CD4-positive, alpha-beta T cell treated with Interferon gamma for 1 hour (primary cell): ENCODE measurements at regions not wholly inside any gene's neighbourhood (a gene's known extent, or its start where the extent isn't known, plus 50 kb on each side); places are given as distances from the start of the nearest gene placed in this dataset.
"Not testable (repeated sequence)": the region's sequence is repeated elsewhere in the genome, so short reads cannot be mapped to it uniquely, and the experiment has no call there.

Source experiments
- DNase-seq: peaks from one replicate; pipeline ENCODE4 v3.0.0-alpha.2; 2020

GRCh38 chr14:105622329-105622955, 96.1 kb downstream of the TMEM121 start:
- no peak for DNase-seq

- not testable (repeated sequence) for DNase-seq
Observed at GRCh38 chr14:105623178-105623577, 96.8 kb downstream of the TMEM121 start.

- not testable (repeated sequence) for DNase-seq
Observed at GRCh38 chr14:105624346-105624745, 98.0 kb downstream of the TMEM121 start.

- DNase-seq = not testable (repeated sequence)
Observed at GRCh38 chr14:105624749-105625434, 98.5 kb downstream of the TMEM121 start.

- DNase-seq = not testable (repeated sequence)
Observed at GRCh38 chr14:105625448-105625847, 99.1 kb downstream of the TMEM121 start.

GRCh38 chr14:105626111-105626510, 99.7 kb downstream of the TMEM121 start:
- not testable (repeated sequence) for DNase-seq

- DNase-seq = not testable (repeated sequence)
Observed at GRCh38 chr14:105626651-105627050, 100.3 kb downstream of the TMEM121 start.

- not testable (repeated sequence) for DNase-seq
Observed at GRCh38 chr14:105627287-105627686, 100.9 kb downstream of the TMEM121 start.

- no peak for DNase-seq
Observed at GRCh38 chr14:105627701-105628100, 101.3 kb downstream of the TMEM121 start.

GRCh38 chr14:105628126-105628525, 101.7 kb downstream of the TMEM121 start:
- DNase-seq = not testable (repeated sequence)

- DNase-seq = not testable (repeated sequence)
Observed at GRCh38 chr14:105628531-105629067, 102.2 kb downstream of the TMEM121 start.

GRCh38 chr14:105629091-105629885, 102.9 kb downstream of the TMEM121 start:
- DNase-seq = not testable (repeated sequence)

- DNase-seq = no peak
Observed at GRCh38 chr14:105629886-105630215, 103.5 kb downstream of the TMEM121 start.

GRCh38 chr14:105630293-105630934, 104.0 kb downstream of the TMEM121 start:
- DNase-seq = not testable (repeated sequence)

- not testable (repeated sequence) for DNase-seq
Observed at GRCh38 chr14:105630935-105631779, 104.8 kb downstream of the TMEM121 start.

- no peak for DNase-seq
Observed at GRCh38 chr14:105632010-105632409, 105.6 kb downstream of the TMEM121 start.

GRCh38 chr14:105633596-105633995, 107.2 kb downstream of the TMEM121 start:
- not testable (repeated sequence) for DNase-seq

- no peak for DNase-seq
Observed at GRCh38 chr14:105635560-105635959, 109.2 kb downstream of the TMEM121 start.

GRCh38 chr14:105636021-105636420, 109.6 kb downstream of the TMEM121 start:
- DNase-seq = not testable (repeated sequence)

GRCh38 chr14:105636935-105637334, 110.6 kb downstream of the TMEM121 start:
- DNase-seq = no peak

- DNase-seq = not testable (repeated sequence)
Observed at GRCh38 chr14:105637345-105637744, 111.0 kb downstream of the TMEM121 start.
